GM12865 (cell line): ENCODE measurements at regions not wholly inside any gene's neighbourhood (a gene's known extent, or its start where the extent isn't known, plus 50 kb on each side); places are given as distances from the start of the nearest gene placed in this dataset.

Source experiments
- DNase-seq: peaks from one replicate; pipeline ENCODE4 v3.0.0; 2010; ENCODE audit warnings: low read depth
- H3K4me3 ChIP-seq: 2 replicates; pipeline ENCODE4 v1.5.1; 2011; ENCODE audit warnings: mild to moderate bottlenecking, low read depth, low read length, control low read depth
- TF ChIP-seq, protein P1 (sequence below): IDR thresholded peaks from 2 replicates; pipeline ENCODE4 v1.5.1; 2011; ENCODE audit warnings: low read length, control low read depth, low read depth, inconsistent platforms; ENCODE audit not compliant: insufficient read depth; ENCODE audit errors: missing control alignments

DNA sequence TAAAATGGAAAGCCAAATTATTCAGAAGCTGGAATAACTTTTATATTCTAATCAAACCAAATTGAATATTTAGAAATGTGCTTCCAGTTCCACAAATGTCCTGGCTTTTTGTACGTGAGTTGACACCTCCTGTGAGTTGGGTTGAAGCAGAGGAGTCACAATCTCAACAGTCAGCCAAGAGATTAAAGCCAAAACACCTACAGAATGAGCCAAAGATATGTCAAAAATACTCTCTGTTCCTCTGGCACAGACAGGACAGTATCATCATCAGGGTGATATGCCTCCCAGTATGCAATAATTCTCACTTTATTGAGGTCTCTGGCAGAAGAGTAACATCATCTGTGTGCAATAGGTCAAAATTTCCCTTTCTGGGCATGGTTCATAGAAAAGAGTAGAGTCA lies 914.3 kb upstream of the AMELY start:
- DNase-seq = no peak
- no peak overlapping the region for H3K4me3 ChIP-seq
- TF ChIP-seq, protein P1, sequence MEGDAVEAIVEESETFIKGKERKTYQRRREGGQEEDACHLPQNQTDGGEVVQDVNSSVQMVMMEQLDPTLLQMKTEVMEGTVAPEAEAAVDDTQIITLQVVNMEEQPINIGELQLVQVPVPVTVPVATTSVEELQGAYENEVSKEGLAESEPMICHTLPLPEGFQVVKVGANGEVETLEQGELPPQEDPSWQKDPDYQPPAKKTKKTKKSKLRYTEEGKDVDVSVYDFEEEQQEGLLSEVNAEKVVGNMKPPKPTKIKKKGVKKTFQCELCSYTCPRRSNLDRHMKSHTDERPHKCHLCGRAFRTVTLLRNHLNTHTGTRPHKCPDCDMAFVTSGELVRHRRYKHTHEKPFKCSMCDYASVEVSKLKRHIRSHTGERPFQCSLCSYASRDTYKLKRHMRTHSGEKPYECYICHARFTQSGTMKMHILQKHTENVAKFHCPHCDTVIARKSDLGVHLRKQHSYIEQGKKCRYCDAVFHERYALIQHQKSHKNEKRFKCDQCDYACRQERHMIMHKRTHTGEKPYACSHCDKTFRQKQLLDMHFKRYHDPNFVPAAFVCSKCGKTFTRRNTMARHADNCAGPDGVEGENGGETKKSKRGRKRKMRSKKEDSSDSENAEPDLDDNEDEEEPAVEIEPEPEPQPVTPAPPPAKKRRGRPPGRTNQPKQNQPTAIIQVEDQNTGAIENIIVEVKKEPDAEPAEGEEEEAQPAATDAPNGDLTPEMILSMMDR = no peak

DNA sequence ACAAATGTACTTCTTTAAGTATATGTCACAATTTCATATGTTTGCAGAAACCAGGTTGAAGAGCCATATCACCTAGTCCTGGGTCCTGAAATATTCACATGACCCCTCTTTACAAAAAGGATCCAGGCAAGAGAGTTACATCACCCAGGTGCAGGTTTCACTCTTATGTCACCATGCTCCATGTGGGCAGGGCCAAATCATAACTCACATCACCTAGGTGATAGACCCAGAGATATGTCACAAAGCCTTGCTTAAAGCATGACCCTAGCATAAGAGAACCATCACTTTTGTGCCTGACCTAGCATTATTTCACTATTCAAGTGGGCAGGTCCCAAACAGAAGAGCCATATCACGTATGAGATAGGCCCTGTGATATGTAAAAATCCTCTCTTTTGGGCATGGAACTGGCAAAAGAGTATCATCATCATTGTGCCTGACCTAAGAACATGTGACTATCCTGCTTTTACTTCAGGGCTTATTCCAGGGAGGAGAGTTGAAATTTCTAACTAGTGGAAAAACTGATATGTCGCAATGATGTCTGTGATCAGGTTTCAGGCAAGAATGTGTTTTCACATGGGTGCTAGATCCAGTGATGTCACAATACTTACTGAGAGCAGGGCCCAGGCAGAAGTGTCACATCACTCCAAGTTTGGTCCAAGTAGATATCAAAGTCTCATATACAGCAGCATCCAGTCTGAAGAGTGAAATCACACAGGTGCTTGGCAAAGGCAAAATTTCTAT lies 909.9 kb upstream of the AMELY start:
- no peak for DNase-seq
- no peak overlapping the region for H3K4me3 ChIP-seq
- TF ChIP-seq, protein P1 = no peak

DNA sequence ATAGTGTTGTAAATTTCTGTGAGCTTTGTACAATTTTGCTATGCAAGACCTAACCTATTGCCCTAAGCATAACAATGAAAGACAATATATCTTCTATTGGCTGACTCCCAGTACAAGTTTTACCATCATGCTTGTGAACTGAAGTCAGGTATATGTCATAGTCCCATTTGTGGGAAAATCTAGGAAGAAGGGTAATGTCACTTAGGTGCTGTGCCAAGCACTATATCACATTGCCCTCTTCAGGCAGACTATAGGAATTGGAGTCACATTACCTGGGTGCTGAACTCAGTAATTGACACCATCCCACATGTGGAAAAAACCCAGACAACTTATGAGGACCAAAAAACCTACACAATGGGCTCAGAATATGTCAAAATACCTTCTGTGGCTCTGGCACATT lies 907.4 kb upstream of the AMELY start:
- TF ChIP-seq, protein P1 = no peak

DNA sequence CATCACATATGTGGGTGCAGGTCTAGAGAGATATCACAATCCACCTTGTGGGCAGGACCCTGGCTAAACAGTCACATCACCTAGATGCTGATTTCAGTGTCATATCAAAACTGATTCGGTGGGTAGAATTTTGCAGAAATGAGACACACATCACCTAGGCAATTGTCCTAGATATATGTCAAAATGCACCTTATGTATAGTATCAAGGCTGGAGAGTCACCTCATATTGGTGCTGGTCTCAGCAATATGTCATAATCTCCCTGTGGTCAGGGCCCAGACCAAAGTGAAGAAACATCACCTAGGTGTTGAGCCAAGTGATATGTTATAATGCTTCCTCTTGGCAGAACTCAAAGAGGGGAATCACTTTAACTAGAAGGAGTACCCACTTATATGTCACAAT lies 905.0 kb upstream of the AMELY start:
- no peak for DNase-seq
- H3K4me3 ChIP-seq = no peak overlapping the region
- TF ChIP-seq, protein P1 = no peak

More for the DNA sequence above, 907.4 kb upstream of the AMELY start:
- no peak overlapping the region for H3K4me3 ChIP-seq
- DNase-seq = no peak

DNA sequence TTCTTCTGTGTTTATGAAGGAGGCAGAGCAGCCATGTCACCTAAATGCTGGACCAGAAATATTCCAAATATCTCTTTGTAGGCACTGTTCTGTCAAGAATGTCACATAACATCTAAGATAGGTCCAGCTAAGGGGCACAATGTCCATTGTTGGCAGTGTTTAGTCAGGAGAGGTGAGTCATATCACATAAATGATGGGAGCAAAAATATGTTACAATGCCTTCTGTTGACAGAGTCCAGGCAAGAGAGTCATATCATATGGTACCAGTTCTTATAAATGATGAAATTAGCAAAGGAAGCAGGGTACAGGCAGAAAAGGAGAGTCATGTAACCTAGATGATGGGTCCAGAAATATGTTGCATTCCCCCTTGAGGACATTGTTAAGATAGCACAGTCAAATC lies 904.4 kb upstream of the AMELY start:
- TF ChIP-seq, protein P1 = no peak
- no peak overlapping the region for H3K4me3 ChIP-seq
- no peak for DNase-seq

DNA sequence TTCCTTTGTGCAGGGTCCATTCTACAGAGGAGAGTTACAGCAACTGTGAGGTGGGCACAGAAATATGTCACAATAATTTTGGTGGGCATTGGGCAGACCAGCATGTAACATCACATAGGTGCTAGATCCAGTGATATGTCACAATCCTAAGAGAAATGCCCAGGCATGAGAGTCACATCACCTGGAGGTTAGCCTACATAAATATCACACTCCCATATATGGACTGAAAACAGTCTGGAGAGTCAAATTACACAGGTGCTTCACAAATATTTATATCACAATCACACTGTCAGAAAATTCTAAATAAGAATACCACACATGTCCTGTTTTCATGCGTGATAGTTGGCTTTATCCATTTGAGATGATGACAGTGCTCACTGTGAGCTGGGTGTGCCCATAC lies 903.7 kb upstream of the AMELY start:
- no peak overlapping the region for H3K4me3 ChIP-seq
- TF ChIP-seq, protein P1 = no peak
- no peak for DNase-seq

DNA sequence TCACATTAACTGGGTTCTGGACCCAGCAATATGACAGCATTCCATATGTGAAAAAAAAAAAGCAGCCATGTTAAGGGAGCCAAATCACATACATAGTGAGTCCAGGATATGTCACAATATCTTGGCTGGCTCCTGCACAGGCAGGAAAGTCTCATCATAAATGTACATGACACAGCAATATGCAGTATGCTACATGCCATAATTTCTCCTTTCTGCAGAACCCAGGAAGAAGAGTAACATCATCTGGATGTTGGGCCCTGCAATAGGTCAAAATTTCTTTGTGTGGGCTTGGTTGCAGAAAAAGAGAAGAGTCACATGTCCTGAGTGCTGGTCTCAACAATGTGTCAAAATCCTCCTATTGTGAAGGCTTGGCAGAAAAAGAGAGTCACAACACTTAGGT lies 902.8 kb upstream of the AMELY start:
- no peak for DNase-seq
- no peak overlapping the region for H3K4me3 ChIP-seq
- TF ChIP-seq, protein P1 = no peak
